B cell (primary cell): ENCODE measurements at regions not wholly inside any gene's neighbourhood (a gene's known extent, or its start where the extent isn't known, plus 50 kb on each side); places are given as distances from the start of the nearest gene placed in this dataset.

Experiments used
- ATAC-seq: fragments of 200-7000 bp; cut with Tn5 transposase; one replicate; pipeline ENCODE4 v1.10.0; 2021; ENCODE audit warnings: low read depth, mild to moderate bottlenecking, moderate number of reproducible peaks, moderate library complexity
- CTCF ChIA-PET: fragments of 350-600 bp; sonication (Branson Sonifier 250); formaldehyde crosslinking; loops from one replicate; lab custom pipeline; 2021; ENCODE audit warnings: antibody characterized with exemption, inconsistent platforms; lab: Charles Lee
- POLR2A ChIA-PET: fragments of 350-600 bp; sonication (Branson Sonifier 250); formaldehyde crosslinking; loops from one replicate; lab custom pipeline; 2021; ENCODE audit warnings: antibody characterized with exemption; lab: Charles Lee
- DNase-seq: peaks from one replicate; pipeline ENCODE4 v3.0.0; 2013
- H2AFZ ChIP-seq: 2 replicates; pipeline ENCODE4 v1.6.1; 2012; ENCODE audit warnings: mild to moderate bottlenecking, low read depth, low read length; ENCODE audit not compliant: insufficient read depth, poor library complexity, severe bottlenecking
- H3K27ac ChIP-seq, 2 donors: 1 replicate in 1 of 2; 2 replicates in 1 of 2; pipeline ENCODE4 v1.5.1; 2012 to 2013; ENCODE audit warnings: low read length in 2 of 2, mild to moderate bottlenecking in 2 of 2, moderate library complexity in 1 of 2
- H3K27me3 ChIP-seq, 4 experiments: fragments of 200-600 bp in 1 of 4; sonication (generic) in 1 of 4; replicated peaks in 1 of 4; 1 replicate in 2 of 4; 2 replicates in 2 of 4; pipeline versions ENCODE4 v1.6.1 to v1.7.0; 2013 to 2016; ENCODE audit warnings: low read length in 3 of 4, mild to moderate bottlenecking in 2 of 4, mixed read lengths in 1 of 4, moderate library complexity in 1 of 4; ENCODE audit not compliant: insufficient read depth in 4 of 4, control insufficient read depth in 3 of 4; ENCODE audit errors: control extremely low read depth in 1 of 4
- H3K36me3 ChIP-seq, 2 experiments: replicated peaks in 1 of 2; 1 replicate in 1 of 2; 2 replicates in 1 of 2; pipeline versions ENCODE4 v1.6.1 to v1.7.1; 2013; ENCODE audit warnings: low read length in 1 of 2; ENCODE audit not compliant: insufficient read depth in 2 of 2, control insufficient read depth in 1 of 2; ENCODE audit errors: control extremely low read depth in 1 of 2, extremely low read depth in 1 of 2
- H3K4me1 ChIP-seq, 2 donors: fragments of 200-600 bp in 1 of 2; sonication (generic) in 1 of 2; 1 replicate in 1 of 2; 2 replicates in 1 of 2; pipeline versions ENCODE4 v1.5.1 to v1.6.1; 2013 to 2017; ENCODE audit warnings: low read length in 2 of 2; ENCODE audit not compliant: control insufficient read depth in 2 of 2, insufficient read depth in 2 of 2
- H3K4me2 ChIP-seq: replicated peaks from 2 replicates; pipeline ENCODE3; 2012; ENCODE audit warnings: mild to moderate bottlenecking, low read depth, low read length; ENCODE audit not compliant: poor library complexity, severe bottlenecking
- H3K4me3 ChIP-seq, 5 experiments: fragments of 200-600 bp in 1 of 5; sonication (generic) in 1 of 5; 1 replicate in 3 of 5; 2 replicates in 2 of 5; pipeline versions ENCODE4 v1.5.1 to v1.7.0; 2011 to 2016; ENCODE audit warnings: low read length in 4 of 5, mild to moderate bottlenecking in 4 of 5, low read depth in 2 of 5, control low read depth in 1 of 5, moderate library complexity in 1 of 5; ENCODE audit not compliant: insufficient read depth in 1 of 5; ENCODE audit errors: control extremely low read depth in 1 of 5, extremely low read depth in 1 of 5
- H3K79me2 ChIP-seq: fragments of 200-600 bp; sonication (generic); one replicate; pipeline ENCODE4 v1.6.0; 2016; ENCODE audit warnings: low read length; ENCODE audit not compliant: control insufficient read depth, insufficient read depth
- H3K9ac ChIP-seq: fragments of 200-600 bp; sonication (generic); 2 replicates; pipeline ENCODE4 v1.6.1; 2017; ENCODE audit warnings: mild to moderate bottlenecking, low read length, moderate library complexity
- H3K9me3 ChIP-seq, 3 donors: one replicate each; pipeline versions ENCODE4 v1.6.1 to v1.7.1; 2013; ENCODE audit warnings: low read length in 2 of 3; ENCODE audit not compliant: control insufficient read depth in 2 of 3, insufficient read depth in 1 of 3; ENCODE audit errors: control extremely low read depth in 1 of 3
- H4K20me1 ChIP-seq: 2 replicates; pipeline ENCODE4 v1.6.0; 2012; ENCODE audit warnings: mild to moderate bottlenecking, low read length; ENCODE audit not compliant: insufficient read depth, control insufficient read depth, poor library complexity, severe bottlenecking
- H3K27ac Mint-ChIP-seq: one replicate; pipeline ENCODE4 v1.8.0; 2021; ENCODE audit warnings: mixed read lengths
- H3K27me3 Mint-ChIP-seq: one replicate; pipeline ENCODE4 v1.8.0; 2021; ENCODE audit warnings: mixed read lengths
- H3K4me1 Mint-ChIP-seq: one replicate; pipeline ENCODE4 v1.8.0; 2021; ENCODE audit warnings: mixed read lengths
- H3K4me3 Mint-ChIP-seq: one replicate; pipeline ENCODE4 v1.8.0; 2021; ENCODE audit warnings: mixed read lengths
- H3K9me3 Mint-ChIP-seq: one replicate; pipeline ENCODE4 v1.8.0; 2022; ENCODE audit warnings: mixed read lengths; ENCODE audit not compliant: insufficient read depth
- CTCF ChIP-seq: fragments of 200-600 bp; IDR thresholded peaks from one replicate; pipeline ENCODE4 v1.8.0; 2022; ENCODE audit warnings: antibody characterized with exemption, mild to moderate bottlenecking
- EZH2 ChIP-seq: IDR thresholded peaks from 2 replicates; pipeline ENCODE4 v1.6.1; 2012; ENCODE audit warnings: borderline replicate concordance, low read depth, mild to moderate bottlenecking, moderate library complexity, low read length; ENCODE audit not compliant: insufficient read depth, poor library complexity, severe bottlenecking
- WGBS: methylation state at CpG from one replicate; pipeline ENCODE4 v1.1.5; 2013; ENCODE audit warnings: missing lambda C conversion rate; ENCODE audit not compliant: insufficient coverage; 5-methylcytosine and 5-hydroxymethylcytosine counted together
- intact Hi-C: fragments of 100-400 bp; cut with micrococcal nuclease; formaldehyde crosslinking; loops from one replicate; pipeline ENCODE4 v1.10.0; 2022

DNA sequence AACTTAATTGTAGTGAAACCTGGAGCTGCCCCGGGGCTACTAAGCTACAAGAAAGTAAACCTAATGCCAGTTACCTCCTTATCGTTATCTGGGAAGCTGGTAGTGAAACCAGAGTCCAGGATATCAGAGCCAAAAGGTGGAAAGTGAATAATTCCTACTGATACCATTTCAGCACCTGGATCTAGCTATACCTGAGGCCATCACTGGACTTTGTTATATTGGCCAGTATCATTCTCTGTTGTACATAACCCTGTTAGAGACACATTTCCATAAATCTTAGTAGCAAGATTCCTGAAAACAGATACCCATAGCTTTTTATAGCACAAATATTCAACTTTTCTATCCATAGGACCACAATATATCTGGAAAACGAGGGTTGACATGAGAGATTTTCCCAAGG is 538.0 kb downstream of the GRIN2A start:
- Histone ChIP-seq H4K20me1 (no peaks in the 10 kb centered on the region), H3K36me3 (no peaks in the 10 kb centered on the region), H3K4me1 (no peaks in the 10 kb centered on the region), H3K4me3 (no peak overlapping the region), H3K27me3 (no peaks in the 10 kb centered on the region), H3K9me3 (no peaks in the 10 kb centered on the region), H3K4me2 (no peak overlapping the region), H3K27ac (no peak overlapping the region), H3K79me2 (no peaks in the 10 kb centered on the region), H2AFZ (no peak overlapping the region), H3K9ac (no peak overlapping the region)
- Mint-ChIP-seq H3K27me3 (peaks cover 30% of the 10 kb centered on the region), H3K4me1 (no peaks in the 10 kb centered on the region), H3K9me3 (no peaks in the 10 kb centered on the region), H3K27ac (no peak overlapping the region), H3K4me3 (no peak overlapping the region)
- POLR2A ChIA-PET: no interaction called here
- no peak for ATAC-seq
- intact Hi-C loops: no loop called here
- DNase-seq: no peak
- 86% methylated on average over 1 of the region's 3 CpGs for WGBS
- TF ChIP-seq EZH2 (no peak), CTCF (no peak)
- CTCF ChIA-PET: no interaction called here

DNA sequence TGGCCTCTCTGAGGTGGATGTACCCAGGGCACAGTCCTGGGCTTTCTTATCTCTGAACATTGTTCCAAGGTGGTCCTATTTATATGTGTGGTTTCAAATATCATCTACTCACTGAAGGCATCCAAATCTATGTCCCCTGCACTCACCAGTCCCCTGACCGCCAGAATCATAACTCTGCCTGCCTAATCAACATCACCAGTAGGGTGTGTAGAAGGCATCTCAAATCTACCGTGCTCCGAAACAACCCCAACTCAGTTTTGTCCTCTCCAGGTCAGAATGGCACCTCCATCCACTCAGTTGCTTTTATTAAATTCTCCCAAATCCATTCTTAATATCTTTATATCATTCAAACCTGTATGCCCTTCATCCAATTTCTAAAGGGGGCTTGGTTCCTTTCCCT is 536.3 kb downstream of the GRIN2A start:
- Histone ChIP-seq H3K4me3 (no peak overlapping the region), H3K27ac (no peak overlapping the region), H3K4me2 (no peak overlapping the region), H2AFZ (no peak overlapping the region), H4K20me1 (no peaks in the 10 kb centered on the region), H3K4me1 (no peaks in the 10 kb centered on the region), H3K9me3 (no peaks in the 10 kb centered on the region), H3K9ac (no peak overlapping the region), H3K36me3 (no peaks in the 10 kb centered on the region), H3K79me2 (no peaks in the 10 kb centered on the region), H3K27me3 (no peaks in the 10 kb centered on the region)
- ChIA-PET POLR2A (no interaction called here), CTCF (no interaction called here)
- WGBS: 100% methylated on average over 3 of the region's 3 CpGs
- intact Hi-C loops: no loop called here
- H3K27me3 Mint-ChIP-seq: peaks cover 30% of the 10 kb centered on the region
- TF ChIP-seq CTCF (no peak), EZH2 (no peak)
- H3K4me1 Mint-ChIP-seq: no peaks in the 10 kb centered on the region
- no peak overlapping the region for H3K4me3 Mint-ChIP-seq
- H3K27ac Mint-ChIP-seq: no peak overlapping the region
- ATAC-seq (no peak), DNase-seq (no peak)
- H3K9me3 Mint-ChIP-seq: no peaks in the 10 kb centered on the region
